ENCODE measurements at regions not wholly inside any gene's neighbourhood (a gene's known extent, or its start where the extent isn't known, plus 50 kb on each side); places are given as distances from the start of the nearest gene placed in this dataset.

- no peak overlapping the region for H2AFZ ChIP-seq
- H3K4me1 ChIP-seq (ENCODE audit: insufficient read depth), result no peaks in the 10 kb centered on the region
- TF ChIP-seq CTCF (IDR thresholded peaks at IDR 0.05; ENCODE audit: poor library complexity), result no peak
- no peak for TF ChIP-seq EZH2 (IDR thresholded peaks at IDR 0.05; ENCODE audit: borderline replicate concordance)
- TF ChIP-seq EZH2phosphoT487 (IDR thresholded peaks at IDR 0.05; ENCODE audit: low read depth, severe bottlenecking, unreplicated experiment), result no peak
- H3K27ac ChIP-seq, result no peak overlapping the region
- H3K36me3 ChIP-seq (replicated peaks; ENCODE audit: insufficient read depth, low read depth), result no peaks in the 10 kb centered on the region
- H3K9me2 ChIP-seq (replicated peaks; ENCODE audit: insufficient read depth), result no peaks in the 10 kb centered on the region
- H3K27me3 ChIP-seq, result no peaks in the 10 kb centered on the region
- H4K20me1 ChIP-seq (ENCODE audit: insufficient read depth, poor library complexity, severe bottlenecking), result no peaks in the 10 kb centered on the region
- 59% methylated on average over 2 of the region's 2 CpGs for whole genome bisulfite sequencing (ENCODE audit: low lambda C conversion rate, missing lambda C conversion rate)
- no peaks in the 10 kb centered on the region for H3K79me2 ChIP-seq
- no peak overlapping the region for H3K4me3 ChIP-seq
- no peak for DNase-seq (ENCODE audit: low spot score)
- H3K4me2 ChIP-seq, result no peak overlapping the region
- no peaks in the 10 kb centered on the region for H3K9me3 ChIP-seq (ENCODE audit: low read depth)
Observed at GRCh38 chr18:22307528-22307927, 110.2 kb downstream of the CTAGE1 start.

GRCh38 chr18:22303927-22304326, 113.8 kb downstream of the CTAGE1 start:
- Histone ChIP-seq H2AFZ (no peak overlapping the region), H3K4me1 (ENCODE audit: insufficient read depth) (no peaks in the 10 kb centered on the region), H3K4me3 (no peak overlapping the region), H3K9me2 (replicated peaks; ENCODE audit: insufficient read depth) (no peaks in the 10 kb centered on the region), H3K27ac (no peak overlapping the region), H3K36me3 (replicated peaks; ENCODE audit: insufficient read depth, low read depth) (no peaks in the 10 kb centered on the region), H4K20me1 (ENCODE audit: insufficient read depth, poor library complexity, severe bottlenecking) (no peaks in the 10 kb centered on the region), H3K79me2 (no peaks in the 10 kb centered on the region), H3K27me3 (no peaks in the 10 kb centered on the region), H3K9me3 (ENCODE audit: low read depth) (no peaks in the 10 kb centered on the region), H3K4me2 (no peak overlapping the region)
- no peak for TF ChIP-seq EZH2 (IDR thresholded peaks at IDR 0.05; ENCODE audit: borderline replicate concordance)
- no peak for TF ChIP-seq CTCF (IDR thresholded peaks at IDR 0.05; ENCODE audit: poor library complexity)
- TF ChIP-seq EZH2phosphoT487 (IDR thresholded peaks at IDR 0.05; ENCODE audit: low read depth, severe bottlenecking, unreplicated experiment), result no peak
- 79% methylated on average over 5 of the region's 5 CpGs for WGBS (ENCODE audit: low lambda C conversion rate, missing lambda C conversion rate)
- DNase-seq (ENCODE audit: low spot score), result no peak

GRCh38 chr18:22302144-22302543, 115.6 kb downstream of the CTAGE1 start:
- Histone ChIP-seq H4K20me1 (ENCODE audit: insufficient read depth, poor library complexity, severe bottlenecking) (no peaks in the 10 kb centered on the region), H2AFZ (no peak overlapping the region), H3K27ac (peak overlapping the region; percentile 0), H3K36me3 (replicated peaks; ENCODE audit: insufficient read depth, low read depth) (no peaks in the 10 kb centered on the region), H3K4me2 (peak overlapping the region; percentile 43), H3K4me1 (ENCODE audit: insufficient read depth) (no peaks in the 10 kb centered on the region), H3K79me2 (no peaks in the 10 kb centered on the region), H3K9me3 (ENCODE audit: low read depth) (no peaks in the 10 kb centered on the region), H3K27me3 (no peaks in the 10 kb centered on the region), H3K9me2 (replicated peaks; ENCODE audit: insufficient read depth) (no peaks in the 10 kb centered on the region), H3K4me3 (no peak overlapping the region)
- DNase-seq (ENCODE audit: low spot score), result no peak
- no peak for TF ChIP-seq CTCF (IDR thresholded peaks at IDR 0.05; ENCODE audit: poor library complexity)
- TF ChIP-seq EZH2 (IDR thresholded peaks at IDR 0.05; ENCODE audit: borderline replicate concordance), result no peak
- no peak for TF ChIP-seq EZH2phosphoT487 (IDR thresholded peaks at IDR 0.05; ENCODE audit: low read depth, severe bottlenecking, unreplicated experiment)
- 74% methylated on average over 6 of the region's 6 CpGs for WGBS (ENCODE audit: low lambda C conversion rate, missing lambda C conversion rate)

Data from hepatocyte (in vitro differentiated cells).